OCI-LY7 (cell line): ENCODE measurements at regions not wholly inside any gene's neighbourhood (a gene's known extent, or its start where the extent isn't known, plus 50 kb on each side); places are given as distances from the start of the nearest gene placed in this dataset.
A peak's percentile ranks its signal among the peaks of the same experiment; 100 is the strongest.

Experiments
- BruUV-seq: library from RNA; stranded (reverse); fragments of 400-500 nt; replicated peaks from 2 replicates; lab custom pipeline; 2021; lab: Mats Ljungman, UMichigan
- CTCF ChIA-PET: fragments of 300-600 bp; sonication (Branson Sonifier 250); formaldehyde crosslinking; loops from one replicate; lab custom pipeline; 2022; ENCODE audit warnings: antibody characterized with exemption; ENCODE audit not compliant: unreplicated experiment; lab: Charles Lee
- POLR2A ChIA-PET: fragments of 300-600 bp; sonication (Branson Sonifier 250); formaldehyde crosslinking; loops from one replicate; lab custom pipeline; 2022; ENCODE audit warnings: antibody characterized with exemption; lab: Charles Lee
- DNase-seq: peaks from one replicate; pipeline ENCODE4 v3.0.0-alpha.2; 2015; ENCODE audit warnings: low spot score
- H2AFZ ChIP-seq: fragments of 200-600 bp; sonication (generic), shearing (Covaris generic); 2 replicates; pipeline ENCODE4 v1.6.1; 2014; ENCODE audit warnings: mild to moderate bottlenecking, antibody characterized with exemption, low read length, moderate library complexity
- H3K27ac ChIP-seq: fragments of 200-600 bp; sonication (generic); 2 replicates; pipeline ENCODE4 v1.5.1; 2014; ENCODE audit warnings: mixed run types, low read depth, mild to moderate bottlenecking, moderate library complexity, low read length, inconsistent platforms; ENCODE audit not compliant: poor library complexity, severe bottlenecking
- H3K36me3 ChIP-seq: fragments of 200-600 bp; sonication (generic); 2 replicates; pipeline ENCODE4 v1.6.1; 2014; ENCODE audit warnings: mild to moderate bottlenecking, antibody characterized with exemption, low read length, moderate library complexity, mixed read lengths; ENCODE audit not compliant: insufficient read depth
- H3K4me1 ChIP-seq: fragments of 200-600 bp; sonication (generic); 2 replicates; pipeline ENCODE4 v1.5.1; 2014; ENCODE audit warnings: mild to moderate bottlenecking, low read length; ENCODE audit not compliant: insufficient read depth, poor library complexity, severe bottlenecking
- H3K4me2 ChIP-seq: fragments of 200-600 bp; sonication (generic); 2 replicates; pipeline ENCODE4 v1.6.1; 2014; ENCODE audit warnings: mild to moderate bottlenecking, low read length
- H3K4me3 ChIP-seq: fragments of 200-600 bp; sonication (generic); 2 replicates; pipeline ENCODE4 v1.5.1; 2014; ENCODE audit warnings: mild to moderate bottlenecking, low read depth, low read length; ENCODE audit not compliant: poor library complexity, severe bottlenecking
- H3K79me2 ChIP-seq: fragments of 200-600 bp; sonication (generic); 2 replicates; pipeline ENCODE4 v1.6.1; 2016; ENCODE audit warnings: low read depth, mild to moderate bottlenecking, low read length, moderate library complexity, mixed read lengths; ENCODE audit not compliant: insufficient read depth
- H3K9me2 ChIP-seq: fragments of 200-600 bp; sonication (generic); 2 replicates; pipeline ENCODE4 v1.6.1; 2016; ENCODE audit warnings: mild to moderate bottlenecking, low read length, mixed read lengths; ENCODE audit not compliant: insufficient read depth
- H3K9me3 ChIP-seq: fragments of 200-600 bp; sonication (generic); 2 replicates; pipeline ENCODE4 v1.6.1; 2014; ENCODE audit warnings: mild to moderate bottlenecking, mixed run types, low read length, mixed read lengths
- H4K20me1 ChIP-seq: fragments of 200-600 bp; sonication (generic); 2 replicates; pipeline ENCODE4 v1.6.1; 2014; ENCODE audit warnings: mild to moderate bottlenecking, antibody characterized with exemption, low read length, moderate library complexity, mixed read lengths; ENCODE audit not compliant: insufficient read depth
- CTCF ChIP-seq: fragments of 200-600 bp; sonication (generic); conservative IDR thresholded peaks from 2 replicates; pipeline ENCODE4 v1.5.1; 2014; ENCODE audit warnings: mild to moderate bottlenecking, antibody characterized with exemption, low read length, moderate library complexity, mixed read lengths
- EZH2phosphoT487 ChIP-seq: fragments of 200-600 bp; sonication (generic); IDR thresholded peaks from 2 replicates; pipeline ENCODE4 v1.6.1; 2018; ENCODE audit warnings: low read depth, borderline replicate concordance, mild to moderate bottlenecking, mixed run types, antibody characterized with exemption, low read length, moderate library complexity, mixed read lengths
- intact Hi-C: fragments of 100-400 bp; cut with micrococcal nuclease; formaldehyde crosslinking; loops from one replicate; pipeline ENCODE4 v1.10.0; 2022; ENCODE audit not compliant: unreplicated experiment

GRCh38 chr17:69608808-69609472 is 194.4 kb downstream of the MAP2K6 start:
- POLR2A ChIA-PET = interaction anchor here (0.6 to 3.6 kb wide), 13 partner anchors 8 to 563 kb away, joined by 3 to 31 read pairs (median 3); no protein-coding TSS in a partner anchor
- no peaks in the 10 kb centered on the region for H3K36me3 ChIP-seq
- H4K20me1 ChIP-seq = no peaks in the 10 kb centered on the region
- H2AFZ ChIP-seq = no peak overlapping the region
- H3K9me2 ChIP-seq = no peaks in the 10 kb centered on the region
- no peak overlapping the region for H3K4me3 ChIP-seq
- CTCF ChIA-PET = interaction anchor here (0.5 to 1.3 kb wide), 7 partner anchors 9 to 469 kb away, joined by 3 to 6 read pairs (median 3); no protein-coding TSS in a partner anchor
- H3K9me3 ChIP-seq = no peaks in the 10 kb centered on the region
- no peaks in the 10 kb centered on the region for H3K79me2 ChIP-seq
- peaks cover 39% of the 10 kb centered on the region for H3K4me1 ChIP-seq
- H3K27ac ChIP-seq = no peak overlapping the region
- BruUV-seq = no TSS peak
- no peak overlapping the region for H3K4me2 ChIP-seq
- TF ChIP-seq EZH2phosphoT487 (no peak), CTCF (no peak)
- intact Hi-C loops = loop anchor here (5.0 kb wide), 1 partner anchor 228 kb away; no protein-coding TSS in a partner anchor
- no peak for DNase-seq

- no peaks in the 10 kb centered on the region for H3K79me2 ChIP-seq
- no TSS peak for BruUV-seq
- POLR2A ChIA-PET = interaction anchor here (0.6 to 3.6 kb wide), 12 partner anchors 9 to 562 kb away, joined by 3 to 31 read pairs (median 4); no protein-coding TSS in a partner anchor
- no peak for DNase-seq
- H3K36me3 ChIP-seq = no peaks in the 10 kb centered on the region
- no peaks in the 10 kb centered on the region for H3K9me2 ChIP-seq
- H3K4me2 ChIP-seq = no peak overlapping the region
- CTCF ChIA-PET = interaction anchor here (0.5 to 1.3 kb wide), 6 partner anchors 9 to 40 kb away, joined by 3 to 6 read pairs (median 4); no protein-coding TSS in a partner anchor
- intact Hi-C loops = loop anchor here (2.0 to 5.0 kb wide), 3 partner anchors 45 to 243 kb away; no protein-coding TSS in a partner anchor
- H2AFZ ChIP-seq = no peak overlapping the region; the same call in 1 of the 2 replicates
- no peak overlapping the region for H3K4me3 ChIP-seq
- peaks cover 39% of the 10 kb centered on the region for H3K4me1 ChIP-seq
- TF ChIP-seq CTCF = peak; percentile 93
- TF ChIP-seq EZH2phosphoT487 = no peak
- no peaks in the 10 kb centered on the region for H4K20me1 ChIP-seq
- H3K27ac ChIP-seq = no peak overlapping the region
- H3K9me3 ChIP-seq = no peaks in the 10 kb centered on the region
These were observed 195.2 kb downstream of the MAP2K6 start for GRCh38 chr17:69609473-69610305.
